Neural progenitor cell (in vitro differentiated cells): ENCODE measurements at regions not wholly inside any gene's neighbourhood (a gene's known extent, or its start where the extent isn't known, plus 50 kb on each side); places are given as distances from the start of the nearest gene placed in this dataset.
"Not testable (repeated sequence)": the region's sequence is repeated elsewhere in the genome, so short reads cannot be mapped to it uniquely, and the experiment has no call there.

Source experiments
- DNase-seq: peaks from one replicate; pipeline ENCODE4 v3.0.0-alpha.2; 2016; ENCODE audit warnings: low spot score
- H2AFZ ChIP-seq: fragments of 200-600 bp; sonication (generic); replicated peaks from 2 replicates; pipeline ENCODE4 v1.6.1; 2016; ENCODE audit warnings: antibody characterized with exemption
- H3F3A ChIP-seq: fragments of 200-600 bp; sonication (generic); 2 replicates; pipeline ENCODE4 v1.6.1; 2016; ENCODE audit warnings: antibody characterized with exemption, low read depth
- H3K27ac ChIP-seq: fragments of 200-600 bp; sonication (generic); 2 replicates; pipeline ENCODE4 v1.5.1; 2016; ENCODE audit warnings: mild to moderate bottlenecking
- H3K27me3 ChIP-seq: fragments of 200-600 bp; sonication (generic); 2 replicates; pipeline ENCODE4 v1.6.1; 2016; ENCODE audit warnings: mild to moderate bottlenecking, moderate library complexity
- H3K36me3 ChIP-seq: fragments of 200-600 bp; sonication (generic); 2 replicates; pipeline ENCODE4 v1.5.1; 2016
- H3K4me1 ChIP-seq: fragments of 200-600 bp; sonication (generic); 2 replicates; pipeline ENCODE4 v1.6.1; 2016; ENCODE audit warnings: mixed run types
- H3K4me2 ChIP-seq: fragments of 200-600 bp; sonication (generic); 2 replicates; pipeline ENCODE4 v1.6.1; 2016
- H3K4me3 ChIP-seq: fragments of 200-600 bp; sonication (generic); 2 replicates; pipeline ENCODE4 v1.5.1; 2016
- H3K79me2 ChIP-seq: fragments of 200-600 bp; sonication (generic); 2 replicates; pipeline ENCODE4 v1.6.1; 2016; ENCODE audit warnings: low read depth
- H3K9ac ChIP-seq: fragments of 200-600 bp; sonication (generic); 2 replicates; pipeline ENCODE4 v1.6.1; 2016
- H3K9me3 ChIP-seq: fragments of 200-600 bp; sonication (generic); 2 replicates; pipeline ENCODE4 v1.5.1; 2016; ENCODE audit warnings: low read depth
- H4K20me1 ChIP-seq: fragments of 200-600 bp; sonication (generic); 2 replicates; pipeline ENCODE4 v1.6.1; 2016; ENCODE audit warnings: low read depth
- H3K27ac Mint-ChIP-seq: 3 replicates; pipeline ENCODE4 v1.8.0; 2021; ENCODE audit warnings: mixed read lengths
- H3K27me3 Mint-ChIP-seq: 2 replicates; pipeline ENCODE4 v1.8.0; 2022; ENCODE audit warnings: low read depth, mild to moderate bottlenecking, inconsistent platforms, moderate library complexity, mixed read lengths; ENCODE audit not compliant: insufficient read depth
- H3K36me3 Mint-ChIP-seq: 3 replicates; pipeline ENCODE4 v1.8.0; 2021; ENCODE audit warnings: mixed read lengths
- H3K4me1 Mint-ChIP-seq: 3 replicates; pipeline ENCODE4 v1.8.0; 2021; ENCODE audit warnings: mixed read lengths
- H3K4me3 Mint-ChIP-seq: 3 replicates; pipeline ENCODE4 v1.8.0; 2021; ENCODE audit warnings: mild to moderate bottlenecking, moderate library complexity, mixed read lengths
- H3K9me3 Mint-ChIP-seq: 3 replicates; pipeline ENCODE4 v1.8.0; 2020; ENCODE audit warnings: mixed read lengths
- EZH2 ChIP-seq: fragments of 200-600 bp; sonication (generic); IDR thresholded peaks from 2 replicates; pipeline ENCODE4 v1.6.1; 2017; ENCODE audit warnings: antibody characterized with exemption, mild to moderate bottlenecking, moderate library complexity
- EZH2phosphoT487 ChIP-seq: fragments of 200-600 bp; sonication (generic); IDR thresholded peaks from 2 replicates; pipeline ENCODE4 v1.6.1; 2017; ENCODE audit warnings: antibody characterized with exemption
- TF ChIP-seq, protein P1 (sequence below): fragments of 200-600 bp; sonication (generic); IDR thresholded peaks from 2 replicates; pipeline ENCODE4 v1.5.1; 2017; ENCODE audit warnings: antibody characterized with exemption, mild to moderate bottlenecking

DNA sequence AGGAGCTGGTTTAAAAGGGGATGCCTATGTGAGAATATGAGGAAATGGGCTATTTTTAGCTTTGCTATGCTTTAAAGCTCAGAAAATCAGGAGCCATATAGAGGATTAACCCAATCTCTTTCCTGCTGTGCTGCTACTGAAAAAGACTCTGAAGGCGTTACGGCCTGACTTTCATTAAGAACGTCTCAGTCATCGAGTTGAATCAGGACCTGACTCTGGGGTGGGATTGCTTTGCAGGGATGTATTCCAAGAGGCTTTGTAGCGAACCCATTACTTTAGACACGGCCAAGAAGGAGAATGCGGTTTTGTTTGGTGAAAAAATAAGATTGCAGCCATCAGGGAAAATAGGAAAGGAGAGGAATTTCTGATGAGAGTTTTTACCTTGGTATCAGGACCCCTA lies 426.9 kb downstream of the CCSER2 start:
- Histone ChIP-seq H3K4me2 (peak overlapping the region; percentile 44), H3K9ac (no peak overlapping the region), H3K79me2 (no peaks in the 10 kb centered on the region), H3F3A (peaks cover 23% of the 10 kb centered on the region), H3K27ac (peak overlapping the region; percentile 78), H3K9me3 (no peaks in the 10 kb centered on the region), H3K4me1 (peaks cover 19% of the 10 kb centered on the region), H2AFZ (no peak overlapping the region), H3K36me3 (no peaks in the 10 kb centered on the region), H3K27me3 (no peaks in the 10 kb centered on the region), H4K20me1 (no peaks in the 10 kb centered on the region), H3K4me3 (no peak overlapping the region)
- no peak overlapping the region for H3K4me3 Mint-ChIP-seq
- H3K27ac Mint-ChIP-seq = peak overlapping the region; percentile 80
- peak; percentile 71 for DNase-seq
- TF ChIP-seq, protein P1, sequence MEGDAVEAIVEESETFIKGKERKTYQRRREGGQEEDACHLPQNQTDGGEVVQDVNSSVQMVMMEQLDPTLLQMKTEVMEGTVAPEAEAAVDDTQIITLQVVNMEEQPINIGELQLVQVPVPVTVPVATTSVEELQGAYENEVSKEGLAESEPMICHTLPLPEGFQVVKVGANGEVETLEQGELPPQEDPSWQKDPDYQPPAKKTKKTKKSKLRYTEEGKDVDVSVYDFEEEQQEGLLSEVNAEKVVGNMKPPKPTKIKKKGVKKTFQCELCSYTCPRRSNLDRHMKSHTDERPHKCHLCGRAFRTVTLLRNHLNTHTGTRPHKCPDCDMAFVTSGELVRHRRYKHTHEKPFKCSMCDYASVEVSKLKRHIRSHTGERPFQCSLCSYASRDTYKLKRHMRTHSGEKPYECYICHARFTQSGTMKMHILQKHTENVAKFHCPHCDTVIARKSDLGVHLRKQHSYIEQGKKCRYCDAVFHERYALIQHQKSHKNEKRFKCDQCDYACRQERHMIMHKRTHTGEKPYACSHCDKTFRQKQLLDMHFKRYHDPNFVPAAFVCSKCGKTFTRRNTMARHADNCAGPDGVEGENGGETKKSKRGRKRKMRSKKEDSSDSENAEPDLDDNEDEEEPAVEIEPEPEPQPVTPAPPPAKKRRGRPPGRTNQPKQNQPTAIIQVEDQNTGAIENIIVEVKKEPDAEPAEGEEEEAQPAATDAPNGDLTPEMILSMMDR = no peak
- TF ChIP-seq EZH2 (no peak), EZH2phosphoT487 (no peak)
- H3K9me3 Mint-ChIP-seq = no peaks in the 10 kb centered on the region
- H3K27me3 Mint-ChIP-seq = no peaks in the 10 kb centered on the region
- peaks cover 25% of the 10 kb centered on the region for H3K4me1 Mint-ChIP-seq
- no peaks in the 10 kb centered on the region for H3K36me3 Mint-ChIP-seq

- H3K27ac Mint-ChIP-seq, H3K79me2 ChIP-seq, H3K36me3 ChIP-seq, H3K9ac ChIP-seq, DNase-seq, H3K9me3 ChIP-seq, H3K4me3 Mint-ChIP-seq, H3K4me3 ChIP-seq, H3K27me3 Mint-ChIP-seq, H2AFZ ChIP-seq, H3K27me3 ChIP-seq, H3K9me3 Mint-ChIP-seq, H3K36me3 Mint-ChIP-seq, H4K20me1 ChIP-seq: not testable (repeated sequence)
- peaks cover 25% of the 10 kb centered on the region for H3K4me1 Mint-ChIP-seq
- H3K4me2 ChIP-seq = peak overlapping the region; percentile 44
- peak overlapping the region; percentile 78 for H3K27ac ChIP-seq
- H3K4me1 ChIP-seq = peaks cover 19% of the 10 kb centered on the region
- peaks cover 23% of the 10 kb centered on the region for H3F3A ChIP-seq
These were observed 428.3 kb downstream of the CCSER2 start for GRCh38 chr10:84756653-84757052.

DNA sequence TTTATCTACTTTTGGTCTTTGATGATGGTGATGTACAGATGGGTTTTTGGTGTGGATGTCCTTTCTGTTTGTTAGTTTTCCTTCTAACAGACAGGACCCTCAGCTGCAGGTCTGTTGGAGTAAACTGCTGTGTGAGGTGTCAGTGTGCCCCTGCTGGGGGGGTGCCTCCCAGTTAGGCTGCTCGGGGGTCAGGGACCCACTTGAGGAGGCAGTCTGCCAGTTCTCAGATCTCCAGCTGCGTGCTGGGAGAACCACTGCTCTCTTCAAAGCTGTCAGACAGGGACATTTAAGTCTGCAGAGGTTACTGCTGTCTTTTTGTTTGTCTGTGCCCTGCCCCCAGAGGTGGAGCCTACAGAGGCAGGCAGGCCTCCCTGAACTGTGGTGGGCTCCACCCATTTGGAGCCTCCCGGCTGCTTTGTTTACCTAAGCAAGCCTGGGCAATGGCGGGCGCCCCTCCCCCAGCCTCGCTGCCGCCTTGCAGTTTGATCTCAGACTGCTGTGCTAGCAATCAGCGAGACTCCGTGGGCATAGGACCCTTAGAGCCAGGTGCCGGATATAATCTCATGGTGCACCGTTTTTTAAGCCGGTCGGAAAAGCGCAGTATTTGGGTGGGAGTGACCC lies 433.7 kb downstream of the CCSER2 start:
- peaks cover 11% of the 10 kb centered on the region for H3K27me3 Mint-ChIP-seq
- not testable (repeated sequence) for H3K36me3 ChIP-seq, H3K4me1 ChIP-seq, H3K27ac Mint-ChIP-seq, H3F3A ChIP-seq, H3K36me3 Mint-ChIP-seq, H4K20me1 ChIP-seq, H3K9ac ChIP-seq, H3K9me3 ChIP-seq, H3K4me3 ChIP-seq, H3K79me2 ChIP-seq, H3K9me3 Mint-ChIP-seq, H2AFZ ChIP-seq, H3K27me3 ChIP-seq, H3K27ac ChIP-seq, H3K4me1 Mint-ChIP-seq, H3K4me2 ChIP-seq, H3K4me3 Mint-ChIP-seq
- DNase-seq = peak; percentile 62

DNA sequence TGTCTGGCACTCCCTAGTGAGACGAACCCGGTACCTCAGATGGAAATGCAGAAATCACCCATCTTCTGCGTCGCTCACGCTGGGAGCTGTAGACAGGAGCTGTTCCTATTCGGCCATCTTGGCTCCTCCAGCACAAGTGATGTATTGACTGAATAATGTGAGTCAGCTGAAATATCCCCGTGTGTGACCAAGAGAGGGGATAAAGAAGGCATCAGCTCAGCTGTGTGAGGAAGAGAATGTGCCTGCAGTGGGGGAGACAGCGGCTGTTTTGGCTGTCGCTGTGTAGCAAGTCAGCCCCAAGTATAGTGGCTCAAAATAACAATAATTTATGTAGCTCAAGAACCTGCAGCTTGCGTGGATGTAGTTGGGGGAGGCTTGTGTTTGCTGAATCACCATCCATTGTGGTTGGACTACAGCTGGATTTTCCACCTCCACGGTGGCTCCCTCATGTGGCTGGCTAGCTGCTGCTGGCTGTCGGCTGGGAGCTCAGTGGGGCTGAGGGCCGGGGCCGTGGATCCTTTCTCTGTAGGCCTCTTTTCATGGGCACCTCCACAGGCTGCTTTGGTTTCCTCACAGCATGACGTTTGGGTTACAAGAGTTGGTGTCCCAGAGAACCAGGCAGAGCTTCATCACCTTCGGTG lies 434.5 kb downstream of the CCSER2 start:
- no peak overlapping the region for H3K27ac ChIP-seq
- peak; percentile 6 for DNase-seq
- H3K36me3 ChIP-seq = no peaks in the 10 kb centered on the region
- peaks cover 10% of the 10 kb centered on the region for H3K9me3 Mint-ChIP-seq
- no peak overlapping the region for H3K4me3 Mint-ChIP-seq
- no peaks in the 10 kb centered on the region for H3F3A ChIP-seq
- H3K27ac Mint-ChIP-seq = no peak overlapping the region
- peak overlapping the region; percentile 38 for H2AFZ ChIP-seq
- peaks cover 11% of the 10 kb centered on the region for H3K27me3 Mint-ChIP-seq
- no peak overlapping the region for H3K9ac ChIP-seq
- no peaks in the 10 kb centered on the region for H3K36me3 Mint-ChIP-seq
- no peaks in the 10 kb centered on the region for H3K9me3 ChIP-seq
- H3K4me1 ChIP-seq = no peaks in the 10 kb centered on the region
- no peaks in the 10 kb centered on the region for H3K79me2 ChIP-seq
- H3K27me3 ChIP-seq = no peaks in the 10 kb centered on the region
- no peaks in the 10 kb centered on the region for H4K20me1 ChIP-seq
- no peak overlapping the region for H3K4me2 ChIP-seq
- H3K4me1 Mint-ChIP-seq = peaks cover 2% of the 10 kb centered on the region
- TF ChIP-seq EZH2phosphoT487 (no peak), EZH2 (no peak)
- TF ChIP-seq, protein P1 = no peak
- H3K4me3 ChIP-seq = no peak overlapping the region
